SK-N-SH (cell line): ENCODE measurements at regions not wholly inside any gene's neighbourhood (a gene's known extent, or its start where the extent isn't known, plus 50 kb on each side); places are given as distances from the start of the nearest gene placed in this dataset.

Experiments used
- CTCF ChIA-PET: fragments of 300-600, 350-600 bp; formaldehyde crosslinking; extraction: SDS; loops from one replicate; lab custom pipeline; 2021; lab: Yijun Ruan, JAX
- POLR2A ChIA-PET: fragments of 350-600 bp; sonication (Branson Sonifier 250); formaldehyde crosslinking; extraction: SDS; loops from one replicate; lab custom pipeline; 2020; ENCODE audit warnings: antibody characterized with exemption, inconsistent platforms; lab: Yijun Ruan, JAX
- DNase-seq: peaks from one replicate; pipeline ENCODE4 v3.0.0; 2012
- H2AFZ ChIP-seq: fragments of 200-600 bp; sonication (generic); 2 replicates; pipeline ENCODE4 v1.8.1; 2016; ENCODE audit warnings: antibody characterized with exemption, mild to moderate bottlenecking, low read depth
- H3F3A ChIP-seq: fragments of 200-600 bp; sonication (generic); replicated peaks from 2 replicates; pipeline ENCODE3; 2016; ENCODE audit warnings: antibody characterized with exemption, mild to moderate bottlenecking; ENCODE audit not compliant: insufficient read depth
- H3K27ac ChIP-seq, 2 experiments: fragments of 200-500 bp in 1 of 2; fragments of 200-600 bp in 1 of 2; sonication (Bioruptor generic) in 1 of 2; sonication (generic), shearing (Covaris generic) in 1 of 2; 2 replicates each; pipeline versions ENCODE4 v1.5.1 to v1.6.1; 2014 to 2016; ENCODE audit warnings: low read depth in 2 of 2, inconsistent platforms in 1 of 2, low read length in 1 of 2, mild to moderate bottlenecking in 1 of 2, mixed read lengths in 1 of 2
- H3K27me3 ChIP-seq: fragments of 200-600 bp; sonication (generic), shearing (Covaris generic); 2 replicates; pipeline ENCODE4 v1.6.1; 2016; ENCODE audit warnings: mixed run types; ENCODE audit not compliant: insufficient read depth
- H3K36me3 ChIP-seq, 2 experiments: fragments of 200-500 bp in 1 of 2; fragments of 200-600 bp in 1 of 2; sonication (Bioruptor generic) in 1 of 2; sonication (generic) in 1 of 2; replicated peaks in 1 of 2; 2 replicates each; pipeline versions ENCODE3 to v1.5.1; 2014 to 2016; ENCODE audit warnings: low read length in 1 of 2, mild to moderate bottlenecking in 1 of 2; ENCODE audit not compliant: insufficient read depth in 2 of 2, control insufficient read depth in 1 of 2
- H3K4me1 ChIP-seq, 2 experiments: fragments of 200-500 bp in 1 of 2; fragments of 200-600 bp in 1 of 2; sonication (Bioruptor generic) in 1 of 2; sonication (generic), shearing (Covaris generic) in 1 of 2; 2 replicates each; pipeline versions ENCODE4 v1.5.1 to v1.6.1; 2014 to 2016; ENCODE audit warnings: low read depth in 1 of 2, low read length in 1 of 2, mixed run types in 1 of 2; ENCODE audit not compliant: insufficient read depth in 2 of 2, control insufficient read depth in 1 of 2
- H3K4me2 ChIP-seq: fragments of 200-600 bp; sonication (generic), shearing (Covaris generic); 2 replicates; pipeline ENCODE4 v1.6.1; 2017; ENCODE audit warnings: mixed run types
- H3K4me3 ChIP-seq, 2 experiments: fragments of 200-500 bp in 1 of 2; fragments of 200-600 bp in 1 of 2; sonication (Bioruptor generic) in 1 of 2; sonication (generic), shearing (Covaris generic) in 1 of 2; 2 replicates each; pipeline versions ENCODE4 v1.5.1 to v1.8.1; 2014 to 2016; ENCODE audit warnings: low read depth in 2 of 2, inconsistent platforms in 1 of 2, low read length in 1 of 2, mild to moderate bottlenecking in 1 of 2, mixed read lengths in 1 of 2, moderate library complexity in 1 of 2
- H3K79me2 ChIP-seq: fragments of 200-600 bp; sonication (generic); 2 replicates; pipeline ENCODE4 v1.8.1; 2017; ENCODE audit warnings: mild to moderate bottlenecking; ENCODE audit not compliant: insufficient read depth
- H3K9ac ChIP-seq: fragments of 200-600 bp; sonication (generic); 2 replicates; pipeline ENCODE4 v1.6.1; 2017; ENCODE audit warnings: mixed run types
- H3K9me2 ChIP-seq: fragments of 200-600 bp; sonication (generic); 2 replicates; pipeline ENCODE4 v1.6.1; 2017; ENCODE audit warnings: mixed run types
- H3K9me3 ChIP-seq: fragments of 200-600 bp; sonication (generic); 2 replicates; pipeline ENCODE4 v1.6.1; 2017; ENCODE audit warnings: mixed run types, mild to moderate bottlenecking, moderate library complexity
- H4K20me1 ChIP-seq: fragments of 200-600 bp; sonication (generic); 2 replicates; pipeline ENCODE4 v1.6.1; 2017; ENCODE audit warnings: mild to moderate bottlenecking, mixed run types; ENCODE audit not compliant: insufficient read depth
- ELF1 ChIP-seq: IDR thresholded peaks from 2 replicates; pipeline ENCODE4 v1.4.0; 2012
- GABPA ChIP-seq: IDR thresholded peaks from 2 replicates; pipeline ENCODE4 v1.4.0; 2012; ENCODE audit warnings: low read depth, mild to moderate bottlenecking
- JUND ChIP-seq: IDR thresholded peaks from 2 replicates; pipeline ENCODE4 v1.4.0; 2012
- POLR2AphosphoS5 ChIP-seq: IDR thresholded peaks from 2 replicates; pipeline ENCODE4 v1.6.1; 2012; ENCODE audit warnings: low read depth, low read length
- RCOR1 ChIP-seq: fragments of 150-350 bp; IDR thresholded peaks from 2 replicates; pipeline ENCODE4 v1.6.1; 2017; ENCODE audit warnings: antibody characterized with exemption, low read length
- RFX5 ChIP-seq: IDR thresholded peaks from 2 replicates; pipeline ENCODE4 v1.6.1; 2012; ENCODE audit warnings: mild to moderate bottlenecking, improper control_type of control experiment, low read length
- RXRA ChIP-seq: IDR thresholded peaks from 2 replicates; pipeline ENCODE4 v1.4.0; 2012; ENCODE audit warnings: low read depth, mild to moderate bottlenecking, borderline replicate concordance
- TCF12 ChIP-seq: IDR thresholded peaks from 2 replicates; pipeline ENCODE4 v1.4.0; 2012
- TEAD4 ChIP-seq: IDR thresholded peaks from 2 replicates; pipeline ENCODE4 v1.4.0; 2012; ENCODE audit warnings: mild to moderate bottlenecking, borderline replicate concordance; ENCODE audit not compliant: insufficient read depth
- WGBS: methylation state at CpG from one replicate; pipeline ENCODE4 v1.1.6; 2017; ENCODE audit warnings: low lambda C conversion rate; 5-methylcytosine and 5-hydroxymethylcytosine counted together
- TF ChIP-seq, protein P1 (sequence below): fragments of 150-350 bp; IDR thresholded peaks from 2 replicates; pipeline ENCODE4 v1.6.1; 2017; ENCODE audit warnings: antibody characterized with exemption, low read length, low read depth, borderline replicate concordance
- TF ChIP-seq, protein P2 (sequence below): IDR thresholded peaks from 2 replicates; pipeline ENCODE4 v1.4.0; 2012; ENCODE audit warnings: low read depth
- TF ChIP-seq, protein P3 (sequence below): fragments of 150-350 bp; IDR thresholded peaks from 2 replicates; pipeline ENCODE4 v1.6.1; 2016; ENCODE audit warnings: mild to moderate bottlenecking, low read depth, low read length
- TF ChIP-seq, protein P4 (sequence below): IDR thresholded peaks from 2 replicates; pipeline ENCODE4 v1.4.0; 2012; ENCODE audit warnings: low read depth, borderline replicate concordance
- TF ChIP-seq, protein P5 (sequence below): IDR thresholded peaks from 2 replicates; pipeline ENCODE4 v1.4.0; 2012; ENCODE audit warnings: low read depth, borderline replicate concordance

DNA sequence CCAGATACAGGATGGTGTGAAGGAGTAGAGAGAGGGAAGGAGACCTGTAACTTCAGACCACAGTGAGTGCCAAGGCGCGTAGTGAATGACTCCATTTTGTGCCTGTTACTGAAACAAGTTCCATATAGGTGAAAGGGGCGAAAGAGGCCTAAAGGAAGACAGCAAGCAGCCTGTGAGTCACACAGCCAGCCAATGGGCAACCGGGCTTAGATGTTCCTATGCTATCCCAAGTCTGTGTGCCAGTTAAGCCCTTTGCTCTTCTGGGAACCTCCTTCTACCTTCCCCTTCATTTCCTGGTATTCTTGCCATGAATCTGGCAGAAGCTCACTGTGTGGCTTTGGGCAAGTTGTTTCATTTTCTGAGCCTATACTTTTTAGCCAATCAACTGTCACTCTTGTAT, 161.8 kb upstream of the LDB2 start:
- peaks cover 12 to 46% of the 10 kb centered on the region in 2 experiments for H3K4me1 ChIP-seq
- H2AFZ ChIP-seq: no peak overlapping the region
- no peaks in the 10 kb centered on the region for H3K9me2 ChIP-seq
- H4K20me1 ChIP-seq: no peaks in the 10 kb centered on the region
- DNase-seq: no peak
- no peaks in the 10 kb centered on the region for H3K27me3 ChIP-seq
- 78% methylated on average over 4 of the region's 4 CpGs for WGBS
- H3K4me3 ChIP-seq: no peak overlapping the region
- no peaks in the 10 kb centered on the region for H3K9me3 ChIP-seq
- ChIA-PET CTCF (no interaction called here), POLR2A (no interaction called here)
- H3K79me2 ChIP-seq: no peaks in the 10 kb centered on the region
- TF ChIP-seq RFX5 (no peak), POLR2AphosphoS5 (no peak), GABPA (no peak), ELF1 (no peak), RCOR1 (no peak), RXRA (no peak), JUND (no peak), TEAD4 (no peak)
- TF ChIP-seq, protein P1, sequence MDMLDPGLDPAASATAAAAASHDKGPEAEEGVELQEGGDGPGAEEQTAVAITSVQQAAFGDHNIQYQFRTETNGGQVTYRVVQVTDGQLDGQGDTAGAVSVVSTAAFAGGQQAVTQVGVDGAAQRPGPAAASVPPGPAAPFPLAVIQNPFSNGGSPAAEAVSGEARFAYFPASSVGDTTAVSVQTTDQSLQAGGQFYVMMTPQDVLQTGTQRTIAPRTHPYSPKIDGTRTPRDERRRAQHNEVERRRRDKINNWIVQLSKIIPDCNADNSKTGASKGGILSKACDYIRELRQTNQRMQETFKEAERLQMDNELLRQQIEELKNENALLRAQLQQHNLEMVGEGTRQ: no peak
- TF ChIP-seq, protein P2, sequence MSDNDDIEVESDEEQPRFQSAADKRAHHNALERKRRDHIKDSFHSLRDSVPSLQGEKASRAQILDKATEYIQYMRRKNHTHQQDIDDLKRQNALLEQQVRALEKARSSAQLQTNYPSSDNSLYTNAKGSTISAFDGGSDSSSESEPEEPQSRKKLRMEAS: no peak
- TF ChIP-seq, protein P3, sequence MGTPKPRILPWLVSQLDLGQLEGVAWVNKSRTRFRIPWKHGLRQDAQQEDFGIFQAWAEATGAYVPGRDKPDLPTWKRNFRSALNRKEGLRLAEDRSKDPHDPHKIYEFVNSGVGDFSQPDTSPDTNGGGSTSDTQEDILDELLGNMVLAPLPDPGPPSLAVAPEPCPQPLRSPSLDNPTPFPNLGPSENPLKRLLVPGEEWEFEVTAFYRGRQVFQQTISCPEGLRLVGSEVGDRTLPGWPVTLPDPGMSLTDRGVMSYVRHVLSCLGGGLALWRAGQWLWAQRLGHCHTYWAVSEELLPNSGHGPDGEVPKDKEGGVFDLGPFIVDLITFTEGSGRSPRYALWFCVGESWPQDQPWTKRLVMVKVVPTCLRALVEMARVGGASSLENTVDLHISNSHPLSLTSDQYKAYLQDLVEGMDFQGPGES: no peak
- TF ChIP-seq, protein P4, sequence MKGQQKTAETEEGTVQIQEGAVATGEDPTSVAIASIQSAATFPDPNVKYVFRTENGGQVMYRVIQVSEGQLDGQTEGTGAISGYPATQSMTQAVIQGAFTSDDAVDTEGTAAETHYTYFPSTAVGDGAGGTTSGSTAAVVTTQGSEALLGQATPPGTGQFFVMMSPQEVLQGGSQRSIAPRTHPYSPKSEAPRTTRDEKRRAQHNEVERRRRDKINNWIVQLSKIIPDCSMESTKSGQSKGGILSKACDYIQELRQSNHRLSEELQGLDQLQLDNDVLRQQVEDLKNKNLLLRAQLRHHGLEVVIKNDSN: no peak
- H3K4me2 ChIP-seq: no peak overlapping the region
- H3K9ac ChIP-seq: no peak overlapping the region
- no peak overlapping the region for H3K27ac ChIP-seq
- H3F3A ChIP-seq: peaks cover 39% of the 10 kb centered on the region
- H3K36me3 ChIP-seq: no peaks in the 10 kb centered on the region

DNA sequence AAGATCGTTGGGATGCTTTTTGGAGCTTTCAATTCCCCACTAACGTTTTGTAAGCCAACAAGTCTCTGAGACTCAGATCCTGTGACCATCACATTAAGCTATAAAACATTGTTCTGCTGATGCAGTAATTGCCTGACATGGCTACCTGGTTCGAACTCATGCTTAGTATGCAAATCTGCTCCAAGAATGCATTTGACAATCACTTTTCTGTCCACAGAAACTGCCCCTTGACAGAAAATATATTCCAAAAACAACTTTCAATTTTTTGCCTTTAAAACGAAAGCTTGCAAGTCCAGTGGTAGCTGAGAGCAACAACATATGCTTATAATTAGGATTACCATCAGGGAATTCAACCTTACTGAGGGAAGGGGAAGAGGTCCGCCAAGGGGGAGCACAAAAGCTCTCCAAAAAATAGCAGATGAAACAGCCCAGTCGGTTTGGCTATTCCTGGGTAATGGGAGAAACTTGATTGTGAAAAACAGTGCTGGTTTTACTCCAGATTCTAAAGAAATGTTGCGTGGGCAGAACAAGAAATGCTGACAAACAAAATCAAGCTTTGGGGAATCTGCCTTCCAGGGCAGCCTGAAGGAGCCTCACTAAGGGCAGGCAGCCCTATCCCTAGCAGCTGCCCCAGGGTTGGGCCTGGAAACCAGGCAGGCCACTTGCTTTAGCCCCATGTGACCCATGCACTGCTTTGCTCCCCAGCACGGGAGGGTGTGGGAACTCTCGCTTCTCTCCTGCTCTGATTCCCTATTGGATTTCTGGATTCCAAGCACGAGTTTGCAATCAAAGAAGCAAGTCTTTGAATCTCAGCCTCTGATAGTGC, 160.7 kb upstream of the LDB2 start:
- CTCF ChIA-PET: interaction anchor here (1.3 to 1.4 kb wide), 2 partner anchors 14 to 142 kb away, joined by 3 to 4 read pairs; no protein-coding TSS in a partner anchor
- H3K9me2 ChIP-seq: no peaks in the 10 kb centered on the region
- TF ChIP-seq TCF12: peak; percentile 84
- TF ChIP-seq, protein P5, sequence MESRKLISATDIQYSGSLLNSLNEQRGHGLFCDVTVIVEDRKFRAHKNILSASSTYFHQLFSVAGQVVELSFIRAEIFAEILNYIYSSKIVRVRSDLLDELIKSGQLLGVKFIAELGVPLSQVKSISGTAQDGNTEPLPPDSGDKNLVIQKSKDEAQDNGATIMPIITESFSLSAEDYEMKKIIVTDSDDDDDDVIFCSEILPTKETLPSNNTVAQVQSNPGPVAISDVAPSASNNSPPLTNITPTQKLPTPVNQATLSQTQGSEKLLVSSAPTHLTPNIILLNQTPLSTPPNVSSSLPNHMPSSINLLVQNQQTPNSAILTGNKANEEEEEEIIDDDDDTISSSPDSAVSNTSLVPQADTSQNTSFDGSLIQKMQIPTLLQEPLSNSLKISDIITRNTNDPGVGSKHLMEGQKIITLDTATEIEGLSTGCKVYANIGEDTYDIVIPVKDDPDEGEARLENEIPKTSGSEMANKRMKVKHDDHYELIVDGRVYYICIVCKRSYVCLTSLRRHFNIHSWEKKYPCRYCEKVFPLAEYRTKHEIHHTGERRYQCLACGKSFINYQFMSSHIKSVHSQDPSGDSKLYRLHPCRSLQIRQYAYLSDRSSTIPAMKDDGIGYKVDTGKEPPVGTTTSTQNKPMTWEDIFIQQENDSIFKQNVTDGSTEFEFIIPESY: no peak
- TF ChIP-seq, all 33 proteins: peak for 1
- no peaks in the 10 kb centered on the region for H3K27me3 ChIP-seq
- no peaks in the 10 kb centered on the region for H3K9me3 ChIP-seq
- H3F3A ChIP-seq: peaks cover 28% of the 10 kb centered on the region
- H4K20me1 ChIP-seq: no peaks in the 10 kb centered on the region
- H3K27ac ChIP-seq: peak overlapping the region; percentile 64 to 66
- peak overlapping the region in 1 of 2 experiments; percentile 20; a peak in 1 of 4 replicates for H3K4me3 ChIP-seq
- DNase-seq: peak; percentile 43
- POLR2A ChIA-PET: no interaction called here
- peak overlapping the region; percentile 9; the same call in 1 of the 2 replicates for H3K9ac ChIP-seq
- 28% methylated on average over 7 of the region's 10 CpGs for WGBS
- H3K4me1 ChIP-seq: peaks cover 12 to 35% of the 10 kb centered on the region in 2 experiments; a peak in 3 of 4 replicates
- peak overlapping the region; percentile 83 for H2AFZ ChIP-seq
- H3K4me2 ChIP-seq: peak overlapping the region; percentile 70; the same call in 1 of the 2 replicates
- H3K79me2 ChIP-seq: no peaks in the 10 kb centered on the region
- no peaks in the 10 kb centered on the region for H3K36me3 ChIP-seq
